ENCODE measurements at regions not wholly inside any gene's neighbourhood (a gene's known extent, or its start where the extent isn't known, plus 50 kb on each side); places are given as distances from the start of the nearest gene placed in this dataset.

- TF ChIP-seq ZUFSP (CRISPR knock-in tag; IDR thresholded peaks at IDR 0.05; ENCODE audit: borderline replicate concordance) (no peak), ZNF30 (CRISPR knock-in tag; IDR thresholded peaks at IDR 0.05) (no peak), ZNF225 (CRISPR knock-in tag; IDR thresholded peaks at IDR 0.05) (no peak), ZSCAN12 (CRISPR knock-in tag; IDR thresholded peaks at IDR 0.05) (no peak), ZBTB34 (CRISPR knock-in tag; IDR thresholded peaks at IDR 0.05) (no peak), PBX3 (CRISPR knock-in tag; IDR thresholded peaks at IDR 0.05; ENCODE audit: borderline replicate concordance) (no peak), ZNF629 (CRISPR knock-in tag; conservative IDR thresholded peaks at IDR 0.05) (no peak), HIC2 (CRISPR knock-in tag; IDR thresholded peaks at IDR 0.05; ENCODE audit: low read depth) (0 out of 2 replicates have a peak, but pooled peaks have one; percentile 58), ZNF552 (CRISPR knock-in tag; IDR thresholded peaks at IDR 0.05; ENCODE audit: borderline replicate concordance) (no peak), XBP1 (CRISPR knock-in tag; IDR thresholded peaks at IDR 0.05) (no peak), PTBP1 (IDR thresholded peaks at IDR 0.05; ENCODE audit: low read depth, low read length, poor library complexity, severe bottlenecking) (no peak), TOE1 (CRISPR knock-in tag; IDR thresholded peaks at IDR 0.05) (no peak), RFX1 (IDR thresholded peaks at IDR 0.05) (no peak), KLF13 (CRISPR knock-in tag; IDR thresholded peaks at IDR 0.05) (no peak), ZNF329 (CRISPR knock-in tag; IDR thresholded peaks at IDR 0.05; ENCODE audit: low read depth) (0 out of 2 replicates have a peak, but pooled peaks have one; percentile 34), ZMAT5 (CRISPR knock-in tag; IDR thresholded peaks at IDR 0.05; ENCODE audit: borderline replicate concordance, low read depth) (no peak), JUN (CRISPR knock-in tag; IDR thresholded peaks at IDR 0.05) (no peak), SP2 (CRISPR knock-in tag; IDR thresholded peaks at IDR 0.05) (no peak), RERE (CRISPR knock-in tag; IDR thresholded peaks at IDR 0.05; ENCODE audit: low read depth) (no peak)
These were observed 177.0 kb downstream of the TTLL2 start (continued) for GRCh38 chr6:167501831-167502385.
